Neural cell (in vitro differentiated cells): ENCODE measurements at regions not wholly inside any gene's neighbourhood (a gene's known extent, or its start where the extent isn't known, plus 50 kb on each side); places are given as distances from the start of the nearest gene placed in this dataset.

Source experiments
- H2AFZ ChIP-seq: fragments of 200-600, 300-800 bp; sonication (generic), shearing (Covaris generic); 2 replicates; pipeline ENCODE4 v1.6.0; 2014; ENCODE audit warnings: low read depth, mild to moderate bottlenecking, antibody characterized with exemption, low read length, moderate library complexity
- H3F3A ChIP-seq: fragments of 200-600 bp; shearing (Covaris generic); 2 replicates; pipeline ENCODE4 v1.6.1; 2016; ENCODE audit warnings: mild to moderate bottlenecking, moderate library complexity, mixed read lengths, antibody characterized with exemption, low read length; ENCODE audit not compliant: insufficient read depth, poor library complexity, severe bottlenecking
- H3K27ac ChIP-seq: fragments of 200-600, 300-800 bp; sonication (generic), shearing (Covaris generic); 2 replicates; pipeline ENCODE4 v1.5.1; 2014; ENCODE audit warnings: mild to moderate bottlenecking, low read length, moderate library complexity
- H3K27me3 ChIP-seq: fragments of 300-800, 200-600 bp; sonication (generic), shearing (Covaris generic); 2 replicates; pipeline ENCODE4 v1.6.0; 2014; ENCODE audit warnings: mild to moderate bottlenecking, low read depth, low read length, moderate library complexity; ENCODE audit not compliant: insufficient read depth
- H3K36me3 ChIP-seq: fragments of 300-800, 200-600 bp; sonication (generic), shearing (Covaris generic); 2 replicates; pipeline ENCODE4 v1.5.1; 2014; ENCODE audit warnings: mild to moderate bottlenecking, antibody characterized with exemption, low read length, moderate library complexity; ENCODE audit not compliant: insufficient read depth
- H3K4me2 ChIP-seq: fragments of 300-800, 200-600 bp; sonication (generic), shearing (Covaris generic); 2 replicates; pipeline ENCODE4 v1.6.0; 2014; ENCODE audit warnings: mild to moderate bottlenecking, low read length
- H3K4me3 ChIP-seq: fragments of 300-800, 200-600 bp; sonication (generic), shearing (Covaris generic); 2 replicates; pipeline ENCODE4 v1.5.1; 2014; ENCODE audit warnings: mild to moderate bottlenecking, low read length, moderate library complexity
- H3K79me2 ChIP-seq: fragments of 200-600 bp; shearing (Covaris generic); replicated peaks from 2 replicates; pipeline ENCODE4 v1.6.0; 2014; ENCODE audit warnings: mild to moderate bottlenecking, low read length, moderate library complexity; ENCODE audit not compliant: insufficient read depth
- H3K9ac ChIP-seq: fragments of 300-800, 200-600 bp; sonication (generic), shearing (Covaris generic); 2 replicates; pipeline ENCODE4 v1.6.1; 2016; ENCODE audit warnings: mild to moderate bottlenecking, low read length, mixed read lengths
- H3K9me2 ChIP-seq: fragments of 200-600 bp; shearing (Covaris generic); 2 replicates; pipeline ENCODE4 v1.6.1; 2016; ENCODE audit warnings: mild to moderate bottlenecking, low read length, mixed read lengths; ENCODE audit not compliant: insufficient read depth
- H3K9me3 ChIP-seq: fragments of 200-600, 300-800 bp; sonication (generic), shearing (Covaris generic); 2 replicates; pipeline ENCODE4 v1.6.1; 2016; ENCODE audit warnings: mild to moderate bottlenecking, mixed run types, low read length, moderate library complexity, mixed read lengths
- H4K20me1 ChIP-seq: fragments of 200-600 bp; shearing (Covaris generic); 2 replicates; pipeline ENCODE4 v1.6.1; 2016; ENCODE audit warnings: mild to moderate bottlenecking, mixed run types; ENCODE audit not compliant: insufficient read depth
- EP300 ChIP-seq: fragments of 450-650 bp; conservative IDR thresholded peaks from 2 replicates; pipeline ENCODE4 v1.6.1; 2014; ENCODE audit warnings: antibody characterized with exemption, mild to moderate bottlenecking, moderate library complexity; ENCODE audit not compliant: poor library complexity, severe bottlenecking
- EZH2 ChIP-seq: fragments of 200-600, 300-800 bp; shearing (Covaris generic), sonication (generic); IDR thresholded peaks from 2 replicates; pipeline ENCODE4 v1.6.1; 2014; ENCODE audit warnings: antibody characterized with exemption, low read length, borderline replicate concordance, mild to moderate bottlenecking; ENCODE audit not compliant: insufficient read depth, poor library complexity, severe bottlenecking
- MXI1 ChIP-seq: fragments of 450-650 bp; conservative IDR thresholded peaks from 2 replicates; pipeline ENCODE4 v1.6.1; 2014; ENCODE audit warnings: antibody characterized with exemption, mild to moderate bottlenecking; ENCODE audit not compliant: poor library complexity, severe bottlenecking
- POLR2AphosphoS5 ChIP-seq: IDR thresholded peaks from 2 replicates; pipeline ENCODE4 v1.6.1; 2012
- RAD21 ChIP-seq: fragments of 450-650 bp; conservative IDR thresholded peaks from 2 replicates; pipeline ENCODE4 v1.6.1; 2014; ENCODE audit warnings: antibody characterized with exemption, mild to moderate bottlenecking, moderate library complexity
- SMC3 ChIP-seq: fragments of 450-650 bp; conservative IDR thresholded peaks from 2 replicates; pipeline ENCODE4 v1.6.1; 2014; ENCODE audit warnings: antibody characterized with exemption, mild to moderate bottlenecking, moderate library complexity; ENCODE audit not compliant: poor library complexity
- TAF1 ChIP-seq: IDR thresholded peaks from 2 replicates; pipeline ENCODE4 v1.6.1; 2012; ENCODE audit warnings: low read depth
- TF ChIP-seq, protein P1 (sequence below): fragments of 450-650 bp; IDR thresholded peaks from 2 replicates; pipeline ENCODE4 v1.5.1; 2014; ENCODE audit warnings: antibody characterized with exemption, mild to moderate bottlenecking, moderate library complexity; ENCODE audit not compliant: poor library complexity, severe bottlenecking
- TF ChIP-seq, protein P2 (sequence below): IDR thresholded peaks from 2 replicates; pipeline ENCODE4 v1.6.1; 2012; ENCODE audit warnings: borderline replicate concordance

DNA sequence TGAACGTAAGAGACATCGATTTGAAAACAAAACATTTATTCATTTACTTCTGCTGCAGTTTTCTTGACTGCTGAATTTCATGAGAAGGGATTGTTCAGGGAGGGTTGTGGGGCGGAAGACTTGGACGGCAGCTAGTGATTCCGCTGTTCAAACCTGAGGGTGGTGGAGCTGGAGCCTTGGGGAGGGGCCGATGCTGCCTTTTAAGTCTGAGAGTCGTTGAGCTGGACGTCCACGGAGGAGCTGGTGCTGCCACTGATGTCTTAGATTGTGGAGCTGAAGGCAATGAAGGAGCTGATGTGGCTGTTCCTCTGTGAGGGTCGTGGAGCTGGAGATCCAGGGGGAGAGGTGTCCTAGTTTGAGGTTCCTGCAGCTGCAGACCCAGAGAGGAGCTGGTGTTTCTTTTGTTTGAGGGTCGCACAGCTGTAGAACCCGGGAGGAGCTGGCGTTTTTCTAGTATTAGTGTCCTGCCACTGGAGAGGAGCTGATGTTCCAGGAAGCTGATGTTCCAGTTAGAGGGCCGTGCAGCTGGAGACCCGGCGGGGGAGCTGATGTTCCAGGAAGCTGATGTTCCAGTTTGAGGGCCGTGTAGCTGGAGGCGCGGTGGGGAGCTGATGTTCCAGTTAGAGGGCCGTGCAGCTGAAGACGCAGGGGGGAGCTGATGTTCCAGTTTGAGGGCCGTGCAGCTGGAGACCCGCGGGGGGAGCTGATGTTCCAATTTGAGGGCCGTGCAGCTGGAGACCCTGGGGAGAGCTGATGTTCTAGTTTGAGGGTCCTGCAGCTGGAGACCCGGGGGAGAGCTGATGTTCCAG is 150.9 kb downstream of the RTP5 start:
- TF ChIP-seq, protein P1, sequence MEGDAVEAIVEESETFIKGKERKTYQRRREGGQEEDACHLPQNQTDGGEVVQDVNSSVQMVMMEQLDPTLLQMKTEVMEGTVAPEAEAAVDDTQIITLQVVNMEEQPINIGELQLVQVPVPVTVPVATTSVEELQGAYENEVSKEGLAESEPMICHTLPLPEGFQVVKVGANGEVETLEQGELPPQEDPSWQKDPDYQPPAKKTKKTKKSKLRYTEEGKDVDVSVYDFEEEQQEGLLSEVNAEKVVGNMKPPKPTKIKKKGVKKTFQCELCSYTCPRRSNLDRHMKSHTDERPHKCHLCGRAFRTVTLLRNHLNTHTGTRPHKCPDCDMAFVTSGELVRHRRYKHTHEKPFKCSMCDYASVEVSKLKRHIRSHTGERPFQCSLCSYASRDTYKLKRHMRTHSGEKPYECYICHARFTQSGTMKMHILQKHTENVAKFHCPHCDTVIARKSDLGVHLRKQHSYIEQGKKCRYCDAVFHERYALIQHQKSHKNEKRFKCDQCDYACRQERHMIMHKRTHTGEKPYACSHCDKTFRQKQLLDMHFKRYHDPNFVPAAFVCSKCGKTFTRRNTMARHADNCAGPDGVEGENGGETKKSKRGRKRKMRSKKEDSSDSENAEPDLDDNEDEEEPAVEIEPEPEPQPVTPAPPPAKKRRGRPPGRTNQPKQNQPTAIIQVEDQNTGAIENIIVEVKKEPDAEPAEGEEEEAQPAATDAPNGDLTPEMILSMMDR: no peak
- TF ChIP-seq EZH2 (no peak), EP300 (no peak), TAF1 (no peak), POLR2AphosphoS5 (no peak), SMC3 (no peak), MXI1 (no peak), RAD21 (no peak)
- TF ChIP-seq, protein P2, sequence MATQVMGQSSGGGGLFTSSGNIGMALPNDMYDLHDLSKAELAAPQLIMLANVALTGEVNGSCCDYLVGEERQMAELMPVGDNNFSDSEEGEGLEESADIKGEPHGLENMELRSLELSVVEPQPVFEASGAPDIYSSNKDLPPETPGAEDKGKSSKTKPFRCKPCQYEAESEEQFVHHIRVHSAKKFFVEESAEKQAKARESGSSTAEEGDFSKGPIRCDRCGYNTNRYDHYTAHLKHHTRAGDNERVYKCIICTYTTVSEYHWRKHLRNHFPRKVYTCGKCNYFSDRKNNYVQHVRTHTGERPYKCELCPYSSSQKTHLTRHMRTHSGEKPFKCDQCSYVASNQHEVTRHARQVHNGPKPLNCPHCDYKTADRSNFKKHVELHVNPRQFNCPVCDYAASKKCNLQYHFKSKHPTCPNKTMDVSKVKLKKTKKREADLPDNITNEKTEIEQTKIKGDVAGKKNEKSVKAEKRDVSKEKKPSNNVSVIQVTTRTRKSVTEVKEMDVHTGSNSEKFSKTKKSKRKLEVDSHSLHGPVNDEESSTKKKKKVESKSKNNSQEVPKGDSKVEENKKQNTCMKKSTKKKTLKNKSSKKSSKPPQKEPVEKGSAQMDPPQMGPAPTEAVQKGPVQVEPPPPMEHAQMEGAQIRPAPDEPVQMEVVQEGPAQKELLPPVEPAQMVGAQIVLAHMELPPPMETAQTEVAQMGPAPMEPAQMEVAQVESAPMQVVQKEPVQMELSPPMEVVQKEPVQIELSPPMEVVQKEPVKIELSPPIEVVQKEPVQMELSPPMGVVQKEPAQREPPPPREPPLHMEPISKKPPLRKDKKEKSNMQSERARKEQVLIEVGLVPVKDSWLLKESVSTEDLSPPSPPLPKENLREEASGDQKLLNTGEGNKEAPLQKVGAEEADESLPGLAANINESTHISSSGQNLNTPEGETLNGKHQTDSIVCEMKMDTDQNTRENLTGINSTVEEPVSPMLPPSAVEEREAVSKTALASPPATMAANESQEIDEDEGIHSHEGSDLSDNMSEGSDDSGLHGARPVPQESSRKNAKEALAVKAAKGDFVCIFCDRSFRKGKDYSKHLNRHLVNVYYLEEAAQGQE: no peak
- no peaks in the 10 kb centered on the region for H3K9me2 ChIP-seq
- no peak overlapping the region for H3K9ac ChIP-seq
- H3F3A ChIP-seq: no peaks in the 10 kb centered on the region
- no peak overlapping the region for H2AFZ ChIP-seq
- H3K27me3 ChIP-seq: no peaks in the 10 kb centered on the region
- no peaks in the 10 kb centered on the region for H4K20me1 ChIP-seq
- H3K79me2 ChIP-seq: no peaks in the 10 kb centered on the region
- H3K4me3 ChIP-seq: no peak overlapping the region
- H3K27ac ChIP-seq: no peak overlapping the region
- no peaks in the 10 kb centered on the region for H3K9me3 ChIP-seq
- H3K4me2 ChIP-seq: no peak overlapping the region
- no peaks in the 10 kb centered on the region for H3K36me3 ChIP-seq

DNA sequence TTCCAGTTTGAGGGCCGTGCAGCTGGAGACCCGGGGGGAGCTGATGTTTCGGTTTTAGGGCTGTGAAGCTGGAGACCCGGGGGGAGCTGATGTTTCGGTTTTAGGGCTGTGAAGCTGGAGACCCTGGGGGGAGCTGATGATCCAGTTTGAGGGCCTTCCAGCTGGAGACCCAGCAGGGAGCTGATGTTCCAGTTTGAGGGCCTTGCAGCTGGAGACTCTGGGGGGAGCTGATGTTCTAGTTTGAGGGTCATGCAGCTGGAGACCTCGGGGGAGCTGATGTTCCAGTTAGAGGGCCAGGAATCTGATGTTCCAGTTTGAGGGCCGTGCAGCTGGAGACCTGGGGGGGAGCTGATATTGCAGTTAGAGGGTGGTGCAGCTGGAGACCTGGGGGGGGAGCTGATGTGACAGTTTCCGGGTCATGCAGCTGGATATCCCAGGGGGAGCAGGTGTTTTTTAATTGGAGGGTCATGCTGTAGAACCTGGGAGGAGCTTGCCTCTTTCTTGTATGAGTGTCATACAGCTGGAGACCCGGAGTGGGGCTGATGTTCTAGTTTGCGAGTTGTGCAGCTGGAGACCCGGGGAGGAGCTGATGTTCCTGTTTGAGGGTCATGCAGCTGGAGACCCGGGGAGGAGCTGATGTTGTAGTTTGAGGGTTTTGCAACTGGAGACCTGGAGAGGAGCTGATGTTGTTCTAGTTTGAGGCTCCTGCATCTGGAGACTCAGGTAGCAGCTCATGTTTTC is 153.2 kb downstream of the RTP5 start:
- no peaks in the 10 kb centered on the region for H3F3A ChIP-seq
- no peaks in the 10 kb centered on the region for H3K79me2 ChIP-seq
- no peak overlapping the region for H3K4me3 ChIP-seq
- no peak overlapping the region for H3K4me2 ChIP-seq
- no peaks in the 10 kb centered on the region for H4K20me1 ChIP-seq
- no peaks in the 10 kb centered on the region for H3K27me3 ChIP-seq
- no peak overlapping the region for H2AFZ ChIP-seq
- no peaks in the 10 kb centered on the region for H3K36me3 ChIP-seq
- H3K9me2 ChIP-seq: no peaks in the 10 kb centered on the region
- H3K9me3 ChIP-seq: no peaks in the 10 kb centered on the region
- no peak overlapping the region for H3K9ac ChIP-seq
- TF ChIP-seq MXI1 (no peak), RAD21 (no peak), EZH2 (no peak), POLR2AphosphoS5 (no peak), SMC3 (no peak), EP300 (no peak), TAF1 (no peak)
- TF ChIP-seq, protein P2: no peak
- TF ChIP-seq, protein P1: no peak
- no peak overlapping the region for H3K27ac ChIP-seq
